ENCODE measurements at regions not wholly inside any gene's neighbourhood (a gene's known extent, or its start where the extent isn't known, plus 50 kb on each side); places are given as distances from the start of the nearest gene placed in this dataset.

DNA sequence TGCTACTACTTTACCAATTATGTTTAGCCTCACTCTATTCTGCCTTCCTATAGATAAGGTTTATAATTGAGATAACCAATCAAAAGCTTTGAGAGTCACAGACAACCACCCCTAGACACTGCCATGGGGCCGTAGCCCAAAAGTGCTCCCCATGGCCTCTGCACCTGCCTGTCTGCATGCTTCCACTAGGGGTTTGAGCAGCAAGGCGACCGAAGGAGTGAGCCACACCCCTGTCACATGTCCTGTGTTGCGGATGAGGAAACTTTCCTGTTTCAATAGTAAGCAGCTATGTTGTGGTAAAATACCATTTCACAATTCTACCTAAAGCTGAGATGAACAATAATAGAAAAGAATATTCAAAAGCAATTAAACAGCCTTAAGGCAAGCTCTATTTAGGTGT lies 856.0 kb upstream of the FRG1 start:
- Histone ChIP-seq H3K4me3 (no peak overlapping the region), H3K36me3 (no peaks in the 10 kb centered on the region), H3K27ac (no peak overlapping the region), H3K9me3 (peaks cover 0 to 5% (median 0%) of the 10 kb centered on the region in 11 donors), H3K4me1 (no peaks in the 10 kb centered on the region), H3K27me3 (no peaks in the 10 kb centered on the region)
- ATAC-seq: no peak
- intact Hi-C loops (cut with DNase I): no loop called here
- TF ChIP-seq, protein P1, sequence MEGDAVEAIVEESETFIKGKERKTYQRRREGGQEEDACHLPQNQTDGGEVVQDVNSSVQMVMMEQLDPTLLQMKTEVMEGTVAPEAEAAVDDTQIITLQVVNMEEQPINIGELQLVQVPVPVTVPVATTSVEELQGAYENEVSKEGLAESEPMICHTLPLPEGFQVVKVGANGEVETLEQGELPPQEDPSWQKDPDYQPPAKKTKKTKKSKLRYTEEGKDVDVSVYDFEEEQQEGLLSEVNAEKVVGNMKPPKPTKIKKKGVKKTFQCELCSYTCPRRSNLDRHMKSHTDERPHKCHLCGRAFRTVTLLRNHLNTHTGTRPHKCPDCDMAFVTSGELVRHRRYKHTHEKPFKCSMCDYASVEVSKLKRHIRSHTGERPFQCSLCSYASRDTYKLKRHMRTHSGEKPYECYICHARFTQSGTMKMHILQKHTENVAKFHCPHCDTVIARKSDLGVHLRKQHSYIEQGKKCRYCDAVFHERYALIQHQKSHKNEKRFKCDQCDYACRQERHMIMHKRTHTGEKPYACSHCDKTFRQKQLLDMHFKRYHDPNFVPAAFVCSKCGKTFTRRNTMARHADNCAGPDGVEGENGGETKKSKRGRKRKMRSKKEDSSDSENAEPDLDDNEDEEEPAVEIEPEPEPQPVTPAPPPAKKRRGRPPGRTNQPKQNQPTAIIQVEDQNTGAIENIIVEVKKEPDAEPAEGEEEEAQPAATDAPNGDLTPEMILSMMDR (IDR thresholded peaks at IDR 0.05): no peak
- DNase-seq: no peak
- 59 to 69% methylated on average over 4 of the region's 4 CpGs for WGBS, 2 donors

DNA sequence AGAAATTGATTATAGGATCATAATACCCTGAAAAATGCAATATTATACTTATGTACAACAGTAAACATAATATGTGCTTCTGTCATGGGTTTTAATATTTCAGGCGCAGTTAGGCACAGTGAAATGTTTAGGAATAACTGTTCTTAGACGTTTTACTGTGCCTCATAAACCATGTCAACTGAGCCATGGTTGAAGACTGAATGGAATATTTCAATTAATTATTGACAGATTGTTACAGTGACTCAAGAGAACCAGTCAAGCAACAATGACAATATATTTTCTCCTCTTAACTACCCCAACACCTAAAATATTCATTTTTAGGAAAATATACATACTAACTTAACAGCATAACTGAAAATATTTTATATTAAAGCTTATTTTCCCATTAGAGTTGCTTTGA lies 852.7 kb upstream of the FRG1 start:
- Histone ChIP-seq H3K9me3 (peaks cover 0 to 12% (median 0%) of the 10 kb centered on the region in 11 donors), H3K27me3 (no peaks in the 10 kb centered on the region), H3K36me3 (no peaks in the 10 kb centered on the region), H3K4me3 (no peak overlapping the region), H3K4me1 (no peaks in the 10 kb centered on the region), H3K27ac (no peak overlapping the region)
- ATAC-seq: no peak
- WGBS, 2 donors: 76 to 85% methylated on average over 2 of the region's 2 CpGs
- intact Hi-C loops (cut with DNase I): no loop called here
- TF ChIP-seq, protein P1 (IDR thresholded peaks at IDR 0.05): no peak
- no peak for DNase-seq

DNA sequence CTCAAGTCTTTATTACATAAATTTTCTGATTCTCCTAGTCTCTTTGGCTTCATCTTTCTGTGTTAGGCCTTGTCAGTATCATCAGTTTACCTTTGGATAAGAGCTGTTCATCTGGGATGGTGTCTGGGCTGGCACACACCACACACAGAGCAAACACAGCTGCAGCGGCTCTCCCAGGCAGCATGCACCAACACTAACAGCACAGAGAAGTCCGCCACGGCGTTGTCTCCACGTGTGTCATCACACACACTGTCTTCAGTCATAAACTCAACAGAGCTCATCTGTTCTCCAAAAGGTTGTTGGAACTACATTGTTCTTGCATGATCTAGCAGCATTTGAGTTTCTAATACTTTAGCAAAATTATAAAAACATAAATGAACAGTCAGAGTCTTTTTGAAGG lies 851.9 kb upstream of the FRG1 start:
- no peaks in the 10 kb centered on the region for H3K27me3 ChIP-seq
- no peak for ATAC-seq
- no peak overlapping the region for H3K27ac ChIP-seq
- H3K4me1 ChIP-seq: no peaks in the 10 kb centered on the region
- no peak overlapping the region for H3K4me3 ChIP-seq
- intact Hi-C loops (cut with DNase I): no loop called here
- TF ChIP-seq, protein P1 (IDR thresholded peaks at IDR 0.05): no peak
- no peak for DNase-seq
- peaks cover 0 to 10% (median 0%) of the 10 kb centered on the region in 11 donors for H3K9me3 ChIP-seq
- WGBS, 2 donors: 65% methylated on average over 5 of the region's 5 CpGs
- no peaks in the 10 kb centered on the region for H3K36me3 ChIP-seq

DNA sequence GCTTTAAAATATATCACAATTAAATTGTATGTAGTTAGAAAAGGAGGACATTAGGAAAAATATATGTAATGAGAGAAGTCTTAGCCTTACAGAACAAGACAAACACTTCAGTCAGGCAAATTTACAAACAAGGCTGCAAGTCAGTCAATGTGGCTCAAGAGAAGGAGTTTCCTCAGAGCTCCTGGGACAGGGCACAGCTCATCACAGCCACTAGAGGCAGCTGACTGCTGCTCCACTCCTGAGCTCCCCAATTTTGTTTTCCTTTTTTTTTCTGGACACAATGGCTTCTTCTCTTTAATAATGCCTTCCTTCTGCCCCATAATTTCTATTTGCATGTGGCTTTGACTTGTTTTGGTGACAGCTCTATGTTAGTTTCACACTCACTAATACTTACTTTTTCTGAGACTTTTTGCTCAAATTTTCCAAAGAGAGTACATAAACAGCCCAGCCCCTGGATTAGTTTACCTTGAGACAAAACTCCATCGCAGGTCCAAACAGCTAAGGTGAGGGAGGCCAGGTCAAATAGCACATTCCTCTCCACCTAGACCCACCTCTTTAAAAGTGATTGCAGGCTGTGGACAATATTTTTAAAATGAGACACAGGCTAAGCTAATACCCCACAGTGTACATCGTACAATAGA lies 850.4 kb upstream of the FRG1 start:
- H3K27me3 ChIP-seq: no peaks in the 10 kb centered on the region
- H3K9me3 ChIP-seq: peaks cover 0 to 10% (median 0%) of the 10 kb centered on the region in 11 donors
- ATAC-seq: no peak
- no peak for DNase-seq
- H3K4me3 ChIP-seq: no peak overlapping the region
- H3K36me3 ChIP-seq: no peaks in the 10 kb centered on the region
- H3K27ac ChIP-seq: no peak overlapping the region
- TF ChIP-seq, protein P1 (IDR thresholded peaks at IDR 0.05): peak in 6 of 9 donors; percentile 7 to 19 (median 16)
- H3K4me1 ChIP-seq: no peaks in the 10 kb centered on the region
- intact Hi-C loops (cut with DNase I): no loop called here
- WGBS, 2 donors: 90 to 91% methylated on average over 2 of the region's 2 CpGs
